HCT116 (cell line): ENCODE measurements at regions not wholly inside any gene's neighbourhood (a gene's known extent, or its start where the extent isn't known, plus 50 kb on each side); places are given as distances from the start of the nearest gene placed in this dataset.

Experiments used
- ATAC-seq: fragments of 200-7000 bp; cut with Tn5 transposase; 2 replicates; pipeline ENCODE4 v1.9.1; 2020; ENCODE audit warnings: mild to moderate bottlenecking, moderate library complexity
- BruUV-seq: library from RNA; stranded (reverse); fragments of 400-500 nt; replicated peaks from 2 replicates; lab custom pipeline; 2021; lab: Mats Ljungman, UMichigan
- CTCF ChIA-PET: fragments of 300-600 bp; sonication (Branson Sonifier 250); formaldehyde crosslinking; loops from one replicate; lab custom pipeline; 2021; ENCODE audit warnings: antibody characterized with exemption; lab: Charles Lee
- POLR2A ChIA-PET: fragments of 300-600, 350-600 bp; sonication (Branson Sonifier 250); formaldehyde crosslinking; loops from one replicate; lab custom pipeline; 2021; ENCODE audit warnings: antibody characterized with exemption; lab: Charles Lee
- RAD21 ChIA-PET, 2 experiments: fragments of 300-600 bp; sonication (Branson Sonifier 250); formaldehyde crosslinking; loops; one replicate each; lab custom pipeline; 2023; ENCODE audit warnings: low total read pairs in 2 of 2; ENCODE audit not compliant: uncharacterized antibody in 2 of 2, unreplicated experiment in 2 of 2, low non-redundant PET in 1 of 2; lab: Charles Lee
- DNase-seq: peaks from one replicate; pipeline ENCODE4 v3.0.0-alpha.2; 2010; ENCODE audit warnings: low read depth, low spot score
- H2AFZ ChIP-seq: fragments of 200-600 bp; shearing (Covaris generic), sonication (generic); 2 replicates; pipeline ENCODE4 v1.6.1; 2017; ENCODE audit warnings: low read depth, mixed run types, mixed read lengths, antibody characterized with exemption, low read length; ENCODE audit not compliant: poor library complexity, severe bottlenecking
- H3K27ac ChIP-seq: 2 replicates; pipeline ENCODE4 v1.5.1; 2012; ENCODE audit warnings: low read depth, low read length
- H3K27me3 ChIP-seq: fragments of 200-600 bp; sonication (generic); 2 replicates; pipeline ENCODE4 v1.6.1; 2016; ENCODE audit warnings: mixed run types, low read length, mixed read lengths; ENCODE audit not compliant: insufficient read depth
- H3K36me3 ChIP-seq, 2 experiments: fragments of 200-500 bp in 1 of 2; fragments of 200-600 bp in 1 of 2; sonication (Bioruptor generic) in 1 of 2; sonication (generic) in 1 of 2; 2 replicates each; pipeline versions ENCODE4 v1.5.1 to v1.6.1; 2014 to 2016; ENCODE audit warnings: low read length in 2 of 2, inconsistent platforms in 1 of 2, mixed read lengths in 1 of 2, mixed run types in 1 of 2; ENCODE audit not compliant: insufficient read depth in 2 of 2, control insufficient read depth in 1 of 2
- H3K4me1 ChIP-seq, 2 experiments: fragments of 200-600 bp in 1 of 2; sonication (generic) in 1 of 2; 2 replicates each; pipeline versions ENCODE4 v1.5.1 to v1.6.1; 2012 to 2017; ENCODE audit warnings: low read length in 2 of 2, inconsistent platforms in 1 of 2, mild to moderate bottlenecking in 1 of 2, mixed read lengths in 1 of 2, mixed run types in 1 of 2, moderate library complexity in 1 of 2; ENCODE audit not compliant: insufficient read depth in 2 of 2, control insufficient read depth in 1 of 2
- H3K4me2 ChIP-seq: fragments of 200-600 bp; sonication (generic); 2 replicates; pipeline ENCODE4 v1.6.1; 2017; ENCODE audit warnings: mixed run types, low read length, mixed read lengths
- H3K4me3 ChIP-seq, 2 experiments: fragments of 200-600 bp in 1 of 2; sonication (generic) in 1 of 2; replicated peaks in 1 of 2; 2 replicates each; pipeline ENCODE4 v1.5.1; 2011 to 2016; ENCODE audit warnings: low read length in 2 of 2, control low read depth in 1 of 2, low read depth in 1 of 2, mild to moderate bottlenecking in 1 of 2, mixed read lengths in 1 of 2, mixed run types in 1 of 2
- H3K79me2 ChIP-seq: fragments of 200-600 bp; sonication (generic); 2 replicates; pipeline ENCODE4 v1.6.1; 2017; ENCODE audit warnings: mild to moderate bottlenecking, mixed run types, low read length, moderate library complexity, mixed read lengths; ENCODE audit not compliant: insufficient read depth
- H3K9ac ChIP-seq: fragments of 200-600 bp; sonication (generic); 2 replicates; pipeline ENCODE4 v1.6.1; 2016; ENCODE audit warnings: low read length, mixed read lengths
- H3K9me2 ChIP-seq: fragments of 200-600 bp; sonication (generic), shearing (Covaris generic); 2 replicates; pipeline ENCODE4 v1.6.1; 2017; ENCODE audit warnings: mixed run types, mild to moderate bottlenecking, moderate library complexity; ENCODE audit not compliant: insufficient read depth
- H3K9me3 ChIP-seq, 2 experiments: fragments of 200-500 bp in 1 of 2; fragments of 200-600 bp in 1 of 2; sonication (Bioruptor generic) in 1 of 2; sonication (generic) in 1 of 2; 2 replicates each; pipeline ENCODE4 v1.6.1; 2014 to 2017; ENCODE audit warnings: low read length in 2 of 2, mixed read lengths in 2 of 2, inconsistent platforms in 1 of 2, low read depth in 1 of 2, mild to moderate bottlenecking in 1 of 2, mixed run types in 1 of 2, moderate library complexity in 1 of 2; ENCODE audit not compliant: control insufficient read depth in 1 of 2, insufficient read depth in 1 of 2
- H4K20me1 ChIP-seq: fragments of 200-600 bp; sonication (generic), shearing (Covaris generic); 2 replicates; pipeline ENCODE4 v1.6.1; 2017; ENCODE audit warnings: mixed run types, mild to moderate bottlenecking, moderate library complexity; ENCODE audit not compliant: insufficient read depth
- CBX3 ChIP-seq: IDR thresholded peaks from 2 replicates; pipeline ENCODE4 v1.6.1; 2012; ENCODE audit warnings: low read depth
- CTCF ChIP-seq, 3 experiments: fragments of 200-600 bp in 1 of 3; sonication (generic) in 1 of 3; IDR thresholded peaks in 2 of 3; conservative IDR thresholded peaks in 1 of 3; 2 replicates each; pipeline ENCODE4 v1.5.1; 2012 to 2017; ENCODE audit warnings: low read depth in 2 of 3, low read length in 2 of 3, antibody characterized with exemption in 1 of 3, borderline replicate concordance in 1 of 3, control low read depth in 1 of 3, mild to moderate bottlenecking in 1 of 3, mixed read lengths in 1 of 3, mixed run types in 1 of 3, moderate library complexity in 1 of 3; ENCODE audit not compliant: insufficient read depth in 1 of 3
- EGR1 ChIP-seq: IDR thresholded peaks from 2 replicates; pipeline ENCODE4 v1.6.1; 2012; ENCODE audit warnings: low read depth
- ELF1 ChIP-seq: IDR thresholded peaks from 2 replicates; pipeline ENCODE4 v1.6.1; 2012; ENCODE audit warnings: low read depth, borderline replicate concordance
- EZH2 ChIP-seq: fragments of 200-600 bp; sonication (generic); IDR thresholded peaks from 2 replicates; pipeline ENCODE4 v1.6.1; 2017; ENCODE audit warnings: antibody characterized with exemption, mixed run types
- EZH2phosphoT487 ChIP-seq: fragments of 200-600 bp; IDR thresholded peaks from 2 replicates; pipeline ENCODE4 v1.6.1; 2018; ENCODE audit warnings: antibody characterized with exemption, borderline replicate concordance
- FOSL1 ChIP-seq: IDR thresholded peaks from 2 replicates; pipeline ENCODE4 v1.6.1; 2012; ENCODE audit warnings: low read depth
- POLR2AphosphoS5 ChIP-seq: IDR thresholded peaks from 2 replicates; pipeline ENCODE4 v1.6.1; 2011; ENCODE audit warnings: mild to moderate bottlenecking, low read depth, low read length, moderate library complexity
- TCF7L2 ChIP-seq: IDR thresholded peaks from 2 replicates; pipeline ENCODE4 v1.7.0; 2011; ENCODE audit warnings: borderline replicate concordance, inconsistent platforms; ENCODE audit not compliant: insufficient read depth, insufficient read length; ENCODE audit errors: extremely low read depth
- ZNF274 ChIP-seq: fragments of 200-500 bp; sonication (Bioruptor generic); IDR thresholded peaks from 2 replicates; pipeline ENCODE4 v1.6.1; 2014; ENCODE audit warnings: mild to moderate bottlenecking, low read depth, low read length, inconsistent platforms
- intact Hi-C: fragments of 100-400 bp; cut with micrococcal nuclease; formaldehyde crosslinking; loops from 2 replicates; pipeline ENCODE4 v1.10.0; 2022

GRCh38 chr14:97788364-97788763 lies 991.2 kb downstream of the VRK1 start:
- no peak overlapping the region for H3K4me3 ChIP-seq
- no peak overlapping the region for H2AFZ ChIP-seq
- DNase-seq (no peak), ATAC-seq (no peak)
- BruUV-seq = no TSS peak
- no peaks in the 10 kb centered on the region for H4K20me1 ChIP-seq
- intact Hi-C loops = no loop called here
- no peaks in the 10 kb centered on the region for H3K9me2 ChIP-seq
- ChIA-PET POLR2A (no interaction called here), RAD21 (no interaction called here), CTCF (no interaction called here)
- no peak for TF ChIP-seq ELF1
- no peak for TF ChIP-seq ZNF274
- TF ChIP-seq CBX3 = no peak
- no peak for TF ChIP-seq TCF7L2
- TF ChIP-seq EZH2phosphoT487 = no peak
- TF ChIP-seq POLR2AphosphoS5 = no peak
- TF ChIP-seq EGR1 = no peak
- no peak for TF ChIP-seq CTCF (IDR thresholded peaks at IDR 0.05 in 2 of 3, conservative IDR thresholded peaks at IDR 0.05 in 1 of 3; ENCODE audit: borderline replicate concordance in 1 of 3, insufficient read depth in 1 of 3, low read depth in 2 of 3, low read length in 2 of 3)
- TF ChIP-seq EZH2 = no peak
- TF ChIP-seq FOSL1 = no peak
- H3K79me2 ChIP-seq = no peaks in the 10 kb centered on the region
- H3K36me3 ChIP-seq = no peaks in the 10 kb centered on the region
- no peaks in the 10 kb centered on the region for H3K4me1 ChIP-seq
- H3K9ac ChIP-seq = no peak overlapping the region
- H3K27ac ChIP-seq = no peak overlapping the region
- no peaks in the 10 kb centered on the region for H3K27me3 ChIP-seq
- H3K4me2 ChIP-seq = no peak overlapping the region
- no peaks in the 10 kb centered on the region for H3K9me3 ChIP-seq
